ENCODE measurements at regions not wholly inside any gene's neighbourhood (a gene's known extent, or its start where the extent isn't known, plus 50 kb on each side); places are given as distances from the start of the nearest gene placed in this dataset.

GRCh38 chr7:42617071-42617765, 294.7 kb downstream of the C7orf25 start:
- no peak for DNase-seq

DNA sequence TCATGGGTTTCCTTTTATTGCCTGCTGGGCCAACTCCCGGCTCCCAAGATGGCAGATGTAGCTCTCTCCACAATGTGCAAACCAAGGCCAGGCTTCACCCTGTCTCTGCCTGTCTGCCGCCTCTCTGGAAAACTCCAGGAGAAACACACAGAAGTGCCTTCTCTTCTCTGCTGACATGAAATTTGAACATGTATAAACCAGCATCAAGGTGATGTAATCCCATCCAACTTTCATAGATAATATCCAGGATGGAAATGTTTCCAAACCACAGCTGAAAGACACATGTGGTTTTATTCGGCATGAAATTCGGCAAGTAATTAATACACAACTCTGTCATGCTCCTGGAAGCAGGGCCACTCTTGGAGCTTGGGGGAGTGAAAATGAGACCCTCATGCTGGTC, 297.2 kb downstream of the C7orf25 start:
- DNase-seq = no peak

DNA sequence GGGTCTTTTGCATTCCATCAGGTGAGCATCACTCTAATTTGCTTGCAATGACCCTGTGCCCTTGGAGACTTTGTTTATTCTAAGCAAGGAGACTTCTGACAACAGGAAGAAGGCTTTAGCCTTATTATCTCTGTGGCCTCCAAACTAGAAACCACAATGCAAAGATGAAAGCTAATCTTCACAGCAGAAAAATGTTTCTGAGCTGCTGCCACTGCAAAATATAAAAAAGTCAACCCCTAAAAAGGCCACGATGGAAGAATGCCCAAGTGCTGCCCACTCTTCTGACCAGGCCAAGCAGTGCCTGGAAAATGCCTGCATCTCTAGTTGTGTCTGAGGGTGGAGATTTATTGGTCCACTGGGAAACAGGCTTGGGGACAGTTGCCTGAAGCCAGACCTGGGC, 299.9 kb downstream of the C7orf25 start:
- no peak for DNase-seq

DNA sequence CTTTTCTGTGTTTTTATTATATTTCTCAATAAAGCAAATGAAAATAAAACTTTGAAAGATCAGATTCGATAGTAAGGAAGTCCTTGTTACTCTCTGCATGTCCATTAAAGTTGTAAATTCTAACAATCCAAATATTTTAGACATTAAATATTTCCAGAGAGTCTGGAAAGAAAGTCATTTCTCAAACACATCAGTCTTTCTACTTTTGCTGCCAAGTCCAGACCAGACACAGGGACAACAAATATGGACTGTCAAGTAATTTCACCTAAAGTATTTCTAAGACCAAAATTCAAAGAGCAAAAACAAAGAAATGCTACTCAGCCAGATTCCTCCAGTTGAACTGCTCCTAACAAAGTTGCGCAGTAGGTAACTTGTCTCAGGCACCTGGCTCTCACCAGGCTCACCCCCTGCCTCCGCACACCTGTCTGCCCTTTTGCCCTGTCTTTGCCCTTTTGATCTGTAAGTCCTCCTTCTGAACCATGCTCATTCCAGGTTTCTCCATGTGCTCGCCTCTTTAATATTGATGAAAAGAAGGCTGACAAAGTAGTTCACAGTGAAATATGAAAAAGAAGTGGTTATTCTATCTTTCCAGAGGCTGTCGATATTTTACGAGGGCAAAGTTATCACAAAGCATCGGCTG, 300.5 kb downstream of the C7orf25 start:
- DNase-seq = no peak

DNA sequence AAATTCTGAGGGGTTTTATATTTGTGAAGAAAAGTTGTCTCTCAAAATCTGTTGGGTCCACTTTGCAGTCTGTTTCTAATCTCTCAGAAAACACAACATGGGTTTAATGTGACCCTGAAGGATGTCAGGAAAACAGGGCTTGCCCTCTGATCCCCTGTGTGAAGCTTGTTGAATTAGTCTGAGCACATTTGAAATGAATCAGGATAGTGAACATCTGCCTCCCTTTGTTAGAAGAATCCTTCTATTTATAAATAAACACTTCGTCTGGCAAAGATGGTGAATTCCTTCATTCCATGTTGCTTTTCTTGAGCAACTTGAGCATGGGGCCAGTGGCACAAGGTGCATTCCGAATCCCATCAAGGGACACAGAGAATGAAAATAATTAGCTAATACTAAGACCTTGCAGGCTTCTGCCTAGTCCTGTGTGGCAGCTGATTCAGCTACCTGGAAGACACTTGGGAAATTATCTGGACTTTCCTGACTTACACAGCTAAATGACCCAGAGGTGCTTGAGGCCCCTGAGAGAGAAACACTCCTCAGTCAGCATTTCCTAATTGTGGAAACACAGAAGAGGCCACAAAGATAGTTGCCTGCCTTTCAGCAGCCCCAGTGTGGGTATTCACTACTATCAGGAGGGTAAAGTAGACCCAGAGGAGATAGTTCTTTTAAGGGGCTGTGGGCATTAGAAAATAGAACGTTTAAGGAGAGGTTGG, 305.5 kb downstream of the C7orf25 start:
- DNase-seq = no peak

DNA sequence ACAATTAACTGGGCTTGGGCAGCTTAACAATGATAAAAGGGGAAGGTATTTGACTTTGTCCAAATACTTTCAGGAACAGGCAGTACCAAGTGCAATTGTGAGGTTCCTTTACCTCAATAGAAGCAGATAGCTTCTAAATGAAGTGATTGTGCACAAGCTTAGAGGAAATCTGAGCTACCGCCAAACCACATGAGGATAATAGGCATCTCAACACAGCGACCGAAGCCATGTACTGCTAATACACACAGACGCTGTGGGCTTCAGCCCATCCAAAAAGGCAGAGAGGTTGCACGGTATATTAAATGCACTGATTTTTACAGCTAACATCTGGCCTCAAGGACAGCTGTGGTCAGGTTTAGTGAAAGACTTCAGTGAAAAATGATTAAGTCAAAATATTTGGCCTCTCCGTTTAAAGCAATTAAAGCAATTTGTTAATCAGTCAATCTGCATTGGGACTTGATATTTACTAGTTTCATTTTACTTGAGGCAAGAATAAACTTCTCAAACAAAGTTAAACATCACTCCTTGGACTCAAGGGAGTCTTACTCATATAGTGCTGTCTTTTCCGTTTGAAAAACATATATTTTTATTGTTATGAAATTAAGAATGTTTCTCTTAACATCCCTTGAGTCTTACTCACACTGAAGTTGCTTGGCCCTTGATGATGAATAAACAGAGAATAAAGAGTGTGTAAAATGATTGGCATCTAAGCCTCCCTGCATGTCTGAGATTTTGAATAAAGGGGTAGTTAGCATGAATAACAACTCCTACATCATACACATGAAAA, 306.3 kb downstream of the C7orf25 start:
- no peak for DNase-seq

GRCh38 chr7:42603496-42603895, 308.4 kb downstream of the C7orf25 start:
- no peak for DNase-seq

GRCh38 chr7:42597300-42597699, 314.6 kb downstream of the C7orf25 start:
- DNase-seq = no peak

GRCh38 chr7:42596737-42597136, 315.1 kb downstream of the C7orf25 start:
- DNase-seq = no peak

- DNase-seq = no peak
Observed at GRCh38 chr7:42593860-42594259, 318.0 kb downstream of the C7orf25 start.

- no peak for DNase-seq
Observed at GRCh38 chr7:42590771-42591310, 321.0 kb downstream of the C7orf25 start.

GRCh38 chr7:42588876-42589275, 323.0 kb downstream of the C7orf25 start:
- DNase-seq = no peak

- no peak for DNase-seq
Observed at GRCh38 chr7:42587806-42588205, 324.1 kb downstream of the C7orf25 start.

GRCh38 chr7:42580061-42580460, 331.8 kb downstream of the C7orf25 start:
- DNase-seq = no peak

GRCh38 chr7:42575171-42575570, 336.7 kb downstream of the C7orf25 start:
- no peak for DNase-seq

- no peak for DNase-seq
Observed at GRCh38 chr7:42574685-42575084, 337.2 kb downstream of the C7orf25 start.

DNA sequence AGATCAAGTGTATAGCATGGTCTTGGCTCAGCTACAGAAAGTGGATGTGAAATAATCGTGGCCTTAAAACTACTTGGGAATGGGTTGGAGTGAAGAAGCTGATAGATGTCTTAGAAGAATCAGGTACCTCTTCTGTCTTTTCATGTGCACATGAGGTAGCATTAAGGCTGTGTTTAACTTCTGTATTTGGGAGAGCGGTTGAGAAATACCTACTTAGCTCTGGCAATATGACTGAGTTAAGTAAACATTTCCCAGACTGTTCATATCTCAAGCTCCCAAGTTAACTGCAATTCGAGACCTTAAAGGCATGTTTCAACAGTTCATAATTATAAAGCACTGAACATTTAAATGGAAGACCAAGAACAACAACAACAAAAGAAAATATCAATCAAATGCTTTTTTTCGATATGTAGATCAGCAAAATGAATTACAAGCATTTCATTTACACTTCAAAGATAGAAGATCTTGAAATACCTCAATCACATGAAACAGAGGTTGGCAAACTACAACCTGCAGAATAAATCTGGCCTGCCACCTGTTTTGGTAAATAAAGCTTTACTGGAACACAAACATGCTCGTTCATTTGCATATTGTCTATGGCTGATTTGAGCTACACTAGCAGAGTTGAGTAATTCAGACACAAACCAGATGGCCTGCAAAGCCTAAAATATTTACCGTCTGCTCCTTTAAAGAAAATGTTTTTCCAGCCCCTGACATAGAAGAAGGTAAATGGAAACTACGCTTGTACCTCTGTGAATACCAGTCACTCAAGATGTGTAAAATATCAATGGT, 337.1 kb upstream of the GLI3 start:
- DNase-seq = no peak

GRCh38 chr7:42572561-42572960, 335.6 kb upstream of the GLI3 start:
- no peak for DNase-seq

DNA sequence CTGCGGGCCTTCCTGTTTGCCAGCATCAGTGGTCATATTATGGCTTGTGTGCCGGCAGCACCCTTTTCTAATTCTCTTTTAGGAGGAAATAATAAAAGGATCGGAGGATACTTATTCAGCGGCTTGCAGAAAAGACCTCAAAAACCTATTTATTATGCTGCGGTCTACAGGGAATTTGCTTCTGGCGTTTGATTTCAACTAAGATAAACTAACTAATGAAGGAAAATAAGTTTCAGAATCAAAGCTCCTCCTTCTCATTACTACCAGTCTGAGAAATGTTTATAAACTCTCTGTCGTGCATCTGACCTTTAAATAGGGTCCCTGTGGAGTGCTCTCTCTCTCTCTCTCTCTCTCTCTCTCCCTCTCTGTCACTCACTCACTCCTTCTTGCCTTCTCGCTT, 335.0 kb upstream of the GLI3 start:
- no peak for DNase-seq

- no peak for DNase-seq
Observed at GRCh38 chr7:42570944-42571343, 333.9 kb upstream of the GLI3 start.

- DNase-seq = no peak
Observed at GRCh38 chr7:42567051-42567450, 330.0 kb upstream of the GLI3 start.

GRCh38 chr7:42561797-42562196, 324.8 kb upstream of the GLI3 start:
- no peak for DNase-seq
